Type B pancreatic cell (in vitro differentiated cells): ENCODE measurements at regions not wholly inside any gene's neighbourhood (a gene's known extent, or its start where the extent isn't known, plus 50 kb on each side); places are given as distances from the start of the nearest gene placed in this dataset.

Source experiments
- DNase-seq: peaks from one replicate; pipeline ENCODE4 v3.0.0; 2021; ENCODE audit warnings: mixed read lengths; ENCODE audit not compliant: unreplicated experiment; ENCODE audit errors: extremely low spot score
- H3K27ac Mint-ChIP-seq: 2 replicates; pipeline ENCODE4 v1.8.0; 2021; ENCODE audit warnings: mild to moderate bottlenecking, mixed read lengths
- H3K27me3 Mint-ChIP-seq: 2 replicates; pipeline ENCODE4 v1.8.0; 2021; ENCODE audit warnings: mixed read lengths
- H3K36me3 Mint-ChIP-seq: 2 replicates; pipeline ENCODE4 v1.8.0; 2021; ENCODE audit warnings: mixed read lengths
- H3K4me1 Mint-ChIP-seq: one replicate; pipeline ENCODE4 v1.8.0; 2021; ENCODE audit warnings: mixed read lengths; ENCODE audit not compliant: unreplicated experiment
- H3K4me3 Mint-ChIP-seq: 2 replicates; pipeline ENCODE4 v1.8.0; 2021; ENCODE audit warnings: mild to moderate bottlenecking, mixed read lengths
- H3K9me3 Mint-ChIP-seq: 2 replicates; pipeline ENCODE4 v1.8.0; 2021; ENCODE audit warnings: mixed read lengths
- TF ChIP-seq, protein P1 (sequence below): fragments of 200-600 bp; sonication (generic); conservative IDR thresholded peaks from 2 replicates; pipeline ENCODE4 v1.5.0; 2021; ENCODE audit warnings: antibody characterized with exemption, mild to moderate bottlenecking

DNA sequence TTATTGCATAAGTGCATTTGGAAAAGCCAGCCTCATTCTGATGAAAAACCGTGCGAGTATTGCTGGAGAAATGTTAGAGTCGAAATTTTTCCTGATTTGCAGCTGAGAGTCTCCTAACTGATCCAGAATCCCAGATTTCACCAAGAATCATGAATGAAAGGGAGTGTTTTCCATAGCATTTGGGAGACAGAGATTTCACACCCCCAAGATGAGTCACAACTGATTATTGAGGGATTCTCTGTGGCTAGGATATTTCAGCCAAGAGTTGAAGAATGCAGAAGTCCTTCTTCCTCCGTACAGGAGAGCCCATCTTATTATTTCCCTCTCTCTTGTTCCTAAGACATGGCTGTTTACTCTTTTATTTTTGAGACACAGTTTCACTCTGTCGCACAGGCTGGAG is 82.2 kb upstream of the SALL4 start:
- Mint-ChIP-seq H3K27me3 (peaks cover 3% of the 10 kb centered on the region), H3K9me3 (no peaks in the 10 kb centered on the region), H3K4me3 (no peak overlapping the region), H3K27ac (no peak overlapping the region), H3K36me3 (no peaks in the 10 kb centered on the region), H3K4me1 (peaks cover 12% of the 10 kb centered on the region)
- TF ChIP-seq, protein P1, sequence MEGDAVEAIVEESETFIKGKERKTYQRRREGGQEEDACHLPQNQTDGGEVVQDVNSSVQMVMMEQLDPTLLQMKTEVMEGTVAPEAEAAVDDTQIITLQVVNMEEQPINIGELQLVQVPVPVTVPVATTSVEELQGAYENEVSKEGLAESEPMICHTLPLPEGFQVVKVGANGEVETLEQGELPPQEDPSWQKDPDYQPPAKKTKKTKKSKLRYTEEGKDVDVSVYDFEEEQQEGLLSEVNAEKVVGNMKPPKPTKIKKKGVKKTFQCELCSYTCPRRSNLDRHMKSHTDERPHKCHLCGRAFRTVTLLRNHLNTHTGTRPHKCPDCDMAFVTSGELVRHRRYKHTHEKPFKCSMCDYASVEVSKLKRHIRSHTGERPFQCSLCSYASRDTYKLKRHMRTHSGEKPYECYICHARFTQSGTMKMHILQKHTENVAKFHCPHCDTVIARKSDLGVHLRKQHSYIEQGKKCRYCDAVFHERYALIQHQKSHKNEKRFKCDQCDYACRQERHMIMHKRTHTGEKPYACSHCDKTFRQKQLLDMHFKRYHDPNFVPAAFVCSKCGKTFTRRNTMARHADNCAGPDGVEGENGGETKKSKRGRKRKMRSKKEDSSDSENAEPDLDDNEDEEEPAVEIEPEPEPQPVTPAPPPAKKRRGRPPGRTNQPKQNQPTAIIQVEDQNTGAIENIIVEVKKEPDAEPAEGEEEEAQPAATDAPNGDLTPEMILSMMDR = no peak
- DNase-seq = no peak

- DNase-seq = no peak
- Mint-ChIP-seq H3K27me3 (no peaks in the 10 kb centered on the region), H3K9me3 (no peaks in the 10 kb centered on the region), H3K27ac (no peak overlapping the region), H3K36me3 (no peaks in the 10 kb centered on the region), H3K4me3 (no peak overlapping the region), H3K4me1 (peaks cover 12% of the 10 kb centered on the region)
- TF ChIP-seq, protein P1 = no peak
These were observed 77.9 kb upstream of the SALL4 start for GRCh38 chr20:51880188-51880587.

- H3K4me3 Mint-ChIP-seq = no peak overlapping the region
- H3K36me3 Mint-ChIP-seq = no peaks in the 10 kb centered on the region
- no peaks in the 10 kb centered on the region for H3K9me3 Mint-ChIP-seq
- no peak overlapping the region for H3K27ac Mint-ChIP-seq
- TF ChIP-seq, protein P1 = no peak
- peaks cover 18% of the 10 kb centered on the region for H3K4me1 Mint-ChIP-seq
- no peaks in the 10 kb centered on the region for H3K27me3 Mint-ChIP-seq
- no peak for DNase-seq
These were observed 74.1 kb upstream of the SALL4 start for GRCh38 chr20:51876313-51876940.

GRCh38 chr20:51873652-51874051 is 71.3 kb upstream of the SALL4 start:
- H3K27me3 Mint-ChIP-seq = no peaks in the 10 kb centered on the region
- no peak overlapping the region for H3K4me3 Mint-ChIP-seq
- no peaks in the 10 kb centered on the region for H3K36me3 Mint-ChIP-seq
- H3K9me3 Mint-ChIP-seq = no peaks in the 10 kb centered on the region
- peaks cover 18% of the 10 kb centered on the region for H3K4me1 Mint-ChIP-seq
- no peak overlapping the region for H3K27ac Mint-ChIP-seq
- TF ChIP-seq, protein P1 = no peak
- DNase-seq = no peak

DNA sequence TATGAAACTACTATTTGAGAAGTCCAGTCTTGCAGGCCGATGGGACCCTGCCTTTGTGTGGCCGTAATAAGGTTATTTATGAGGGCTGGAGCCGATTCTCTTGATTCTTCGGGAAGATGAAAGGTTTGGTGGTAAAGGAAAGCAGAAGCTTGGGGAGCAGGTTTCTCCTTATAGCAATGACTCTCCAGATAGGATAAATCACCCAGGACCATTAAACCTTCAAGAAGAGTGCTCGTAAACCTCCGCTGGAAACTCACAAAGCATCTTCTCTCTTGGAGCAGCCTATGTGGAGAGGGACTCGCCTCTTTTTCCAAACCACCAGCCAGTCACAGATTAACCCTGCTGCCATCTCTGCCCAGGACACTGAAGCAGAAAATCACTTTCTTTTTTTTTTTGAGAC is 69.6 kb upstream of the SALL4 start:
- TF ChIP-seq, protein P1 = no peak
- Mint-ChIP-seq H3K4me1 (peaks cover 14% of the 10 kb centered on the region), H3K36me3 (no peaks in the 10 kb centered on the region), H3K9me3 (no peaks in the 10 kb centered on the region), H3K27me3 (no peaks in the 10 kb centered on the region), H3K27ac (peak overlapping the region; percentile 22), H3K4me3 (no peak overlapping the region)
- DNase-seq = no peak

DNA sequence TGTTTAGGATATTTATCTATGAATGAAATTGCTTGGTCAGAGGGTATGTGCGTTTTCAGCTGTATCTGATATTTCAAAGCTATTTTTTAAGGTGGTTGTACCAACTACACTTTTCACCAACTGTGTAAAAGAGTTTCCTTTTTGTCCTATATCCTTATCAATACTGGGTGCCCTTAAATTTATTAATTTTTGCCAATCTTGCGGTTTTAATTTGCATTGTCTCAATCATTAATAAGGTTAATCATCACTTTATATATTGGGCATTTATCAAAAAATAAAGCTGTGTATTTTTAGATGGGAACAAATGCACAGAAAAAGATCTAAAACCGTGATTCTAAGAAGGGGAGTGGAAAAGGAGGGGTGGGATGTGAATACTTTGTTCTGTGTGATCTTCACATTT is 66.7 kb upstream of the SALL4 start:
- Mint-ChIP-seq H3K9me3 (no peaks in the 10 kb centered on the region), H3K36me3 (no peaks in the 10 kb centered on the region), H3K27ac (no peak overlapping the region), H3K4me3 (no peak overlapping the region), H3K4me1 (peaks cover 6% of the 10 kb centered on the region), H3K27me3 (peaks cover 3% of the 10 kb centered on the region)
- DNase-seq = no peak
- TF ChIP-seq, protein P1 = no peak
